ENCODE measurements at regions not wholly inside any gene's neighbourhood (a gene's known extent, or its start where the extent isn't known, plus 50 kb on each side); places are given as distances from the start of the nearest gene placed in this dataset.

DNA sequence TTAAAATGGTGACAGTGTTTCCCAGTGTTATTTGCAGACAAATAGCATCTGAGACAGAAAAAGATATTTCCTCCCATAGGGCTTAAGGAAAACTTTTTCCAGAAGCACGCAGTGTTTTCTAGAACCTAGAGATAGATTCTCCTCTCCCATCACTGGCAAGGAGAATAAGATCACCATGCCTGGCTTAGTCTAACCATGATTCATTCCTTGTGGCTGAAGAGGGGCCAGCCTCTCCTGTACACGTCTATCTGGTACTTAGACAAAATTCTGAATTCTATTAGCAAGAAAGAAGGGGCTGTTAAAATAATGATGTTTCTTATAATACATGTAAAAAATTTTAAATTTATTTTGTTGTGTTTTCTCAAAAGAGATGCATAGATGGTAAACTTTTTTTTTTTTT lies 296.1 kb upstream of the LDB2 start:
- H3K27ac Mint-ChIP-seq = no peak overlapping the region
- no peak for TF ChIP-seq CTCF (IDR thresholded peaks at IDR 0.05; ENCODE audit: unreplicated experiment)
- no peak overlapping the region for H3K4me3 Mint-ChIP-seq (ENCODE audit: low read depth)
- no peaks in the 10 kb centered on the region for H3K27me3 Mint-ChIP-seq
- H3K4me1 Mint-ChIP-seq (ENCODE audit: low read depth) = no peaks in the 10 kb centered on the region
- DNase-seq (ENCODE audit: low spot score, unreplicated experiment) = no peak
- H3K9me3 Mint-ChIP-seq (ENCODE audit: low read depth) = peaks cover 13% of the 10 kb centered on the region
- peaks cover 3% of the 10 kb centered on the region for H3K36me3 Mint-ChIP-seq (ENCODE audit: insufficient read depth)

- Mint-ChIP-seq H3K27ac (no peak overlapping the region), H3K9me3 (ENCODE audit: low read depth) (peaks cover 9% of the 10 kb centered on the region), H3K4me1 (ENCODE audit: low read depth) (peaks cover 11% of the 10 kb centered on the region), H3K27me3 (no peaks in the 10 kb centered on the region), H3K4me3 (ENCODE audit: low read depth) (no peak overlapping the region), H3K36me3 (ENCODE audit: insufficient read depth) (peaks cover 3% of the 10 kb centered on the region)
- TF ChIP-seq CTCF (IDR thresholded peaks at IDR 0.05; ENCODE audit: unreplicated experiment) = no peak
- no peak for DNase-seq (ENCODE audit: low spot score, unreplicated experiment)
These were observed 291.3 kb upstream of the LDB2 start for GRCh38 chr4:17189759-17190158.

DNA sequence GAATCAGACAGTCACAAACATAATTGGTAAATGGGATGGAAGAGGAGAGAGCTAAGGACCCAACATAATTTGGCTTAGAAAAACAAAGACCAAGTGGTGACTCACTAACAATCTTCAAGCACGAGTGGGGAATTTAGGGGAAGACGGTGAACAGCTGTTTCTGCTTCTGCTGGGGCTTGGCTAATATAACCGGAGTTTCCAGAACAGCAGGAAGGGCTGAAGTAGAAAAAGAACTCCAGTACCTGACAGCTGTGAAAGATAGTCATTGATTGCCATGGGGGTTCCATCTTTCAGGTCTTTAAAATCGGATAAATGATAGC lies 290.9 kb upstream of the LDB2 start:
- no peaks in the 10 kb centered on the region for H3K27me3 Mint-ChIP-seq
- H3K9me3 Mint-ChIP-seq (ENCODE audit: low read depth) = peaks cover 9% of the 10 kb centered on the region
- no peak overlapping the region for H3K27ac Mint-ChIP-seq
- no peak for DNase-seq (ENCODE audit: low spot score, unreplicated experiment)
- TF ChIP-seq CTCF (IDR thresholded peaks at IDR 0.05; ENCODE audit: unreplicated experiment) = no peak
- no peak overlapping the region for H3K4me3 Mint-ChIP-seq (ENCODE audit: low read depth)
- peaks cover 11% of the 10 kb centered on the region for H3K4me1 Mint-ChIP-seq (ENCODE audit: low read depth)
- peaks cover 3% of the 10 kb centered on the region for H3K36me3 Mint-ChIP-seq (ENCODE audit: insufficient read depth)

DNA sequence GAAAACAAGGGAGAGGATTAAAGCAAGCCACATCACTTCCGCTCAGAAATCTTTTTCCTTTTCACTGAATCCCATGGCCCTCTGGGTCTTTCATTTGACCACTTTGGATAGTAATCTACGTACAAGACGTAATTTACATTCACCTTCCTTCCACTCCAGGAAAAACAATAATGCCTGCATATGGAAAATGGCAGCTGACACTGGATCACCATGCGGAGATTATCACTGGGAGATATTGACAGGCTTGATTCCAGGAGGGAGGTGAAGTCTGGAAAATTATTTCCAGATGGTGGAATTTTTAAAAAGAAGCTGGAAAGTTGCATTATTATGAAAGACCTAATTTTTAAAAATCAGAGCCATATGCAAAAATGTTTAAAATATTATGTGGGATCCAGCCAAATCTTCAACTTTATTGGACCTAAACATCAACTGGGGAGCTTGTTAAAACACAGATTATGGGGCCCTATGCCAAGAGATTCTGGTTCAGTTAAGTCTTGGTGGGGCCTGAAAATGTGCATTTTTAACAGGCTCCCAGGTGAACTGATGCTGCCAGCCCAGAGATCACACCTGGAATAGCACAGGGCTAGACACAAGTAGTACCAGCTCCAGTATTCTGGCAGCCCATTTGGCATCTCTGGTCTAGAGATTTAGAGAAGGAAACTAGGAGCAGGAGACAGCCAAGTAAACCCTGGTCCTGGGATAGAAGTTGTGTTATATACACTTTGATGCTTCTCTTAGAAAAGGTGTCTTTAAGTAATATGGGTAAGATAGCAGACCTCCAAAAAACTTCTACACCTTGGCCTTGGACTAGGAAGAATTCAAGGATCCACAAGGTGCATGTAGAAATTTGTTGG lies 290.3 kb upstream of the LDB2 start:
- Mint-ChIP-seq H3K27me3 (no peaks in the 10 kb centered on the region), H3K9me3 (ENCODE audit: low read depth) (peaks cover 9% of the 10 kb centered on the region), H3K4me3 (ENCODE audit: low read depth) (no peak overlapping the region), H3K27ac (no peak overlapping the region), H3K36me3 (ENCODE audit: insufficient read depth) (peaks cover 3% of the 10 kb centered on the region), H3K4me1 (ENCODE audit: low read depth) (peaks cover 11% of the 10 kb centered on the region)
- no peak for DNase-seq (ENCODE audit: low spot score, unreplicated experiment)
- no peak for TF ChIP-seq CTCF (IDR thresholded peaks at IDR 0.05; ENCODE audit: unreplicated experiment)

- TF ChIP-seq CTCF (IDR thresholded peaks at IDR 0.05; ENCODE audit: unreplicated experiment) = no peak
- Mint-ChIP-seq H3K4me3 (ENCODE audit: low read depth) (no peak overlapping the region), H3K27ac (no peak overlapping the region), H3K27me3 (no peaks in the 10 kb centered on the region), H3K4me1 (ENCODE audit: low read depth) (peaks cover 11% of the 10 kb centered on the region), H3K36me3 (ENCODE audit: insufficient read depth) (peaks cover 3% of the 10 kb centered on the region), H3K9me3 (ENCODE audit: low read depth) (peaks cover 9% of the 10 kb centered on the region)
- no peak for DNase-seq (ENCODE audit: low spot score, unreplicated experiment)
These were observed 289.7 kb upstream of the LDB2 start for GRCh38 chr4:17188125-17188524.

Data from progenitor cell of endocrine pancreas (in vitro differentiated cells).